ENCODE measurements at regions not wholly inside any gene's neighbourhood (a gene's known extent, or its start where the extent isn't known, plus 50 kb on each side); places are given as distances from the start of the nearest gene placed in this dataset.

DNA sequence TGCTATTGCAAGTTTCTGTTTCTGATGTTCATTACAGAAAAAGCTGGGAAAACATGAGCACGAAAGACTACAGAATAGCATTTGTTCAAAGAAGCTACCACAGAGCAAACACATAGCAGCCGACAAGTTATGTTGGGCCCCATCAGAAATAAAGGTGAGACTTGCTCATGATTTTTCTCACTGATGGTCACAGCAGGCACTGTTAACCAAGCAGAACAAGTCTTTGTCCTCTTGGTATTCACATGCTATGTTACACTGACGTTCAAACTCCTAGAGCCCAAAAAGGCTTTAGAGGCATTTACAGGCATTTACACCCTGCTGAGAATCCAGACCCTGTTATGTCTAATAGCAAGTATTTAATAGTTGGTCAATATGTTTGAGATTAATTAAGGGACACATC lies 235.0 kb upstream of the HNMT start:
- DNase-seq: no peak

GRCh38 chr2:137737559-137737958 lies 226.7 kb upstream of the HNMT start:
- DNase-seq: no peak

DNA sequence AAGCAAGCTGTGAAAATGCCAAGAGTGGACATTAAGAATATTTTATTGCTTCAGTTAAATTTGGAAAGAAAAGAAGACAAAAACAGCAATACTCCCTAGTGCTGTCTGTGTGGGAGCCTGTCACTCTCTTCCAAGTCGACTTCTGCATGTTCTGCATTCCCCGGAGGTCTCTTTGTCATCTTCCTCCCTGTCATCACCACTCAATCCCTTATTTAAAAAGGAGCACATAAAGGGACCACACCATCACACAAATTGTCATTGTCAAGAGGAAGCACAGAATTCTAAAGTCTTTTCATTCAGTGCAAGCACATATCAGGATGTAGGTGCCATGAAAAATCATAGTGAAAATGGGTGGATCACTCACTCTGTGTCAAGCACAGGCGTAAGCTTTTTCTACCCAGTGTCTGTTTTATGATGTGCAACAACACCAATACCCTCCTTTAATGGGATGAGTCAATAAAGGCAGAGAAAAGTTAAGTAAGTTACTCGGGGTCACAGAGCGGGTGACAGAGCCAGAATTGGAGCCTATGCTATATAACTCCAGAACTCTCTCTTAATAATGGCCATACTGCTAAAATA lies 222.4 kb upstream of the HNMT start:
- DNase-seq: no peak

- DNase-seq: no peak
Measured at GRCh38 chr2:137747509-137747908, 216.8 kb upstream of the HNMT start.

DNA sequence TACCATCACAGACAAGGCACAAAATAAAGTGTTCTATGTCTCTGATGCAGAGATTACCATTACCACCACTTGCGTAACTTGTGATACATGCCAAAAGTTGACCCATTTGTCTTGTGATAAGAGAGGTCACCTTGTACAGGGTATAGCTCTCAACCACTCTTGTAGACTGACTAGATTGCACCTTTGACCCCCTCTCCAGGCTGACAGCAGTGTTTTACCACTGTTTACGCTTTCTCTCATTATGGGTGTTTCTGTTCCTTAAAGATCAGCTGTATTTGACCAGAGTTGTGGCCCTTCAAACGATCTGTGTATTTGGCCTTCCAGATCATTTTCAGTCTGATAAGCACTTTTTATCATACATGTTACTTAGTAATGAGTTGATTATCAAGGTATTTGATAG lies 215.7 kb upstream of the HNMT start:
- no peak for DNase-seq

- DNase-seq: no peak
Measured at GRCh38 chr2:137764646-137765045, 199.6 kb upstream of the HNMT start.

GRCh38 chr2:137769406-137769805 lies 194.9 kb upstream of the HNMT start:
- no peak for DNase-seq

DNA sequence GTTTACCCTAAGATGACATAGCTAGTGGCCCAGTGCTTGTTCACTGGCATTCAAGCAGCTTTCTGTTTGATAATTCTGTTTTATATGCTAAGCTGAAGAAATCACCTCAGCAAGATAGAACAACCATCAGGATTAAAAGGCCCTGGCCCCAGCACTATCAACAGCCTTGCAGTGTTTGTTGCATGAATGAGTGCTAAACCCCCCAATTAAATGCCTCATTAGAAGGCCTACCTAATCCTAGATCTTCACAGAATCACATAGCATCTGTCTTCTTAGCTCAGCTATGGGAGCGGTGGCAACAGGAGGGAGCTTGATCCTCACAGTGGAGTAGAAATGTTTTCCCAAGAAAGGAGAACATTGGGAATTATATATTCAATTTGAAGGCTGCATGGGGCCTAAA lies 194.1 kb upstream of the HNMT start:
- DNase-seq: no peak

- no peak for DNase-seq
Measured at GRCh38 chr2:137771064-137771463, 193.2 kb upstream of the HNMT start.

GRCh38 chr2:137772451-137772850 lies 191.8 kb upstream of the HNMT start:
- no peak for DNase-seq

- no peak for DNase-seq
Measured at GRCh38 chr2:137775529-137775928, 188.7 kb upstream of the HNMT start.

- no peak for DNase-seq
Measured at GRCh38 chr2:137776697-137777096, 187.6 kb upstream of the HNMT start.

GRCh38 chr2:137797641-137798040 lies 166.6 kb upstream of the HNMT start:
- DNase-seq: no peak

DNA sequence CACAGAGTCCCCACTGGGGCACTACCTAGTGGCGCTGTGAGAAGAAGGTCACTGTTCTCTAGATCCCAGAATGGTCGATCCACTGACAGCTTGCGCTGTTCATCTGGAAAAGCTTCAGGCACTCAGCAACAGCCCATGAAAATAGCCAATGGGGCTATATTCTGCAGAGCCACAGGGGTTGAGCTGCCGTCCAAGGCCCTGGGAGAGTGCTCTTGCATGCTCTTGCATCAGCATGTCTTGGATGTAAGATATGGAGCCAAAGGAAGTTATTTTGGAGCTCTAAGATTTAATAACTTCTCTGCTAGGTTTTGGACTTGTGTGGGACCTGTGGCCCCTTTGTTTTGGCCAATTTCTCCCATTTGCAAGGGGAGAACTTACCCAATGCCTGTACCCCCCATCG lies 164.7 kb upstream of the HNMT start:
- DNase-seq: no peak

- DNase-seq: no peak
Measured at GRCh38 chr2:137800386-137800785, 163.9 kb upstream of the HNMT start.

- no peak for DNase-seq
Measured at GRCh38 chr2:137801228-137801627, 163.0 kb upstream of the HNMT start.

- no peak for DNase-seq
Measured at GRCh38 chr2:137802038-137802437, 162.2 kb upstream of the HNMT start.

DNA sequence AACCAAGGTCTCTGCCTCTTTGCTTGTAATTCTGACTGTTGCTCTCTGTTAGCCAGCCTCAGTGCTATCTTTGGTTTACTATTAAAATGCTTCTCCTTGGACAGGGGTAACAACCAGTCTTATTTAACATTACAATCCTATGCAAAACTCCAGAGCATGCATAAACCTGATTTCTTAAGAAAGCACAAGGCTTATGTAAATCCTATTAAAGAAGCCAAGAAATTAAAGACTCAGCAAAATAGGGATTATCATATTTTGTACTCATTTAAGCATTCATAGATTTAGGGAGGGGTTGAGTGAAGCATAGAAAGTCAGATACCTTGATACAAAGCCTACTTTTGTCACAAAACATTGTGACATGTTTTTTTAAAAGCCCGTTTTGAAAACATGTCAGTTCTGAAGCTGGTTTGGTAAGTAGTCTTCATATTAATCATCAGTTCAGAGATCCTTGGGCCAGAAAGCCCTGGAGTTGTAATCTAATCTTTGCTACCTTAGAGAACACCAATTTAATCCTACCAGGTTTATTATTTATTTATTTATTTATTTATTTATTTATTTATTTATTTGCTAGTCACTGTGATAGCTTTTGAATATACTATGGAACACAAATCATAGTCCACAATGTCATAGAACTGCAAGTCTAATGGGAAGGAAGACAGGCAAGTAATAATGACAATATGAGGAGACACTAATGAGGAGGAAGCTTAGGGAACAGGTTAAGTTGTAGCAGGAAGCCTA lies 158.0 kb upstream of the HNMT start:
- DNase-seq: no peak

- no peak for DNase-seq
Measured at GRCh38 chr2:137809252-137809651, 155.0 kb upstream of the HNMT start.

GRCh38 chr2:137809837-137810236 lies 154.4 kb upstream of the HNMT start:
- no peak for DNase-seq

GRCh38 chr2:137812517-137812916 lies 151.8 kb upstream of the HNMT start:
- DNase-seq: no peak

DNA sequence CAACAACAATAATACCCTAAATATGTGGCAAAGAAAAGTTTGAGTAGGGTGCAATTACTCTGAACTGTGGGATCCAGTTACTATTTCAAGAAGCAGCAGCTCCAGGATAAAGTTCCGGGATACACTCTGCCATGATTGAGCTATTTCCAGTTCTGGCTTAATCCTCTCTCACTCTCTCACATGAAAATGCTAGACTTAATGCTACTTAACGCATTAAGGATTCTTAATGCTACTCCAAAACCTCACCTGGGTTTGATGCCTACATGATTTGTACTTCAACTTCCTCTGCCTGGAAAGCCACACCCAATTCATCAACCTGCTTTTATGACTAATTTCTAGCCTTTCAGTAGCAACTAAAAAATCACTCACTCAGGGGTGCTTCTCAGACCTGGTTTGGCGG lies 151.1 kb upstream of the HNMT start:
- no peak for DNase-seq

- DNase-seq: no peak
Measured at GRCh38 chr2:137817058-137817457, 147.2 kb upstream of the HNMT start.

DNA sequence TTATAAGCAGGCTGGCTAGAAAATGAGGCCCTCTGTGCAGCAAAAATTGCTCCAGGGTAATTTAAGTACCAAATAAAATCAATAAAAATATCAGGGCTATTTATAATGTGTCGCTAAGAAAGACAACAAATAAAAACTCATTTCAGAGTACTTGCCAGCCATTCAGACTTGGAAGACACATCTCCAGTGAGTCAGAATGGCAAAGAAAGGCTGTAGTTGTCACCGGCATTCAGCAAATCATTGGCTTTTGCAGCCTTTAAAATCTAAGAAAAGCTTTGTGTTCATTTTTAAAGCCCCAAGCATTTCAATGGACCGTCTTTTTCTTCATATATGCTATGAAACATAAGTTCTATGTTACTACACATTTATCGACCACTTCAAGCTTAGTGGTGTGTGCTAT lies 141.1 kb upstream of the HNMT start:
- DNase-seq: no peak

GRCh38 chr2:137824501-137824900 lies 139.8 kb upstream of the HNMT start:
- no peak for DNase-seq
